Lower leg skin (tissue), 3 donors: ENCODE measurements at regions not wholly inside any gene's neighbourhood (a gene's known extent, or its start where the extent isn't known, plus 50 kb on each side); places are given as distances from the start of the nearest gene placed in this dataset.

Source experiments
- POLR2A ChIP-seq, 2 donors: fragments of 450-650 bp; IDR thresholded peaks; one replicate each; pipeline ENCODE4 v1.6.1; 2016 to 2017; ENCODE audit warnings: antibody characterized with exemption in 2 of 2, mild to moderate bottlenecking in 1 of 2, moderate library complexity in 1 of 2
- TF ChIP-seq, protein P1 (sequence below), 3 donors: fragments of 450-650 bp; IDR thresholded peaks; one replicate each; pipeline ENCODE4 v1.5.1; 2016; ENCODE audit warnings: antibody characterized with exemption in 3 of 3, mild to moderate bottlenecking in 3 of 3, moderate library complexity in 2 of 3

GRCh38 chr22:49541693-49542230 is 285.9 kb downstream of the BRD1 start:
- TF ChIP-seq, protein P1, sequence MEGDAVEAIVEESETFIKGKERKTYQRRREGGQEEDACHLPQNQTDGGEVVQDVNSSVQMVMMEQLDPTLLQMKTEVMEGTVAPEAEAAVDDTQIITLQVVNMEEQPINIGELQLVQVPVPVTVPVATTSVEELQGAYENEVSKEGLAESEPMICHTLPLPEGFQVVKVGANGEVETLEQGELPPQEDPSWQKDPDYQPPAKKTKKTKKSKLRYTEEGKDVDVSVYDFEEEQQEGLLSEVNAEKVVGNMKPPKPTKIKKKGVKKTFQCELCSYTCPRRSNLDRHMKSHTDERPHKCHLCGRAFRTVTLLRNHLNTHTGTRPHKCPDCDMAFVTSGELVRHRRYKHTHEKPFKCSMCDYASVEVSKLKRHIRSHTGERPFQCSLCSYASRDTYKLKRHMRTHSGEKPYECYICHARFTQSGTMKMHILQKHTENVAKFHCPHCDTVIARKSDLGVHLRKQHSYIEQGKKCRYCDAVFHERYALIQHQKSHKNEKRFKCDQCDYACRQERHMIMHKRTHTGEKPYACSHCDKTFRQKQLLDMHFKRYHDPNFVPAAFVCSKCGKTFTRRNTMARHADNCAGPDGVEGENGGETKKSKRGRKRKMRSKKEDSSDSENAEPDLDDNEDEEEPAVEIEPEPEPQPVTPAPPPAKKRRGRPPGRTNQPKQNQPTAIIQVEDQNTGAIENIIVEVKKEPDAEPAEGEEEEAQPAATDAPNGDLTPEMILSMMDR (IDR thresholded peaks at IDR 0.05) = no peak
- TF ChIP-seq POLR2A (IDR thresholded peaks at IDR 0.05) = no peak
